Breast epithelium (tissue), 3 donors: ENCODE measurements at regions not wholly inside any gene's neighbourhood (a gene's known extent, or its start where the extent isn't known, plus 50 kb on each side); places are given as distances from the start of the nearest gene placed in this dataset.

ENCODE experiments used
- CTCF ChIP-seq, 3 donors: fragments of 450-650 bp; IDR thresholded peaks; one replicate each; pipeline ENCODE4 v1.5.1; 2016 to 2017; ENCODE audit warnings: antibody characterized with exemption in 3 of 3, mild to moderate bottlenecking in 3 of 3, moderate library complexity in 3 of 3
- POLR2A ChIP-seq: fragments of 450-650 bp; IDR thresholded peaks from one replicate; pipeline ENCODE4 v1.6.1; 2016; ENCODE audit warnings: antibody characterized with exemption, mild to moderate bottlenecking, moderate library complexity
- POLR2AphosphoS5 ChIP-seq, 3 donors: sonication (generic); formaldehyde crosslinking; IDR thresholded peaks; one replicate each; pipeline ENCODE4 v1.6.1; 2017; ENCODE audit warnings: antibody characterized with exemption in 3 of 3

- TF ChIP-seq CTCF (IDR thresholded peaks at IDR 0.05) (no peak), POLR2AphosphoS5 (IDR thresholded peaks at IDR 0.05) (no peak), POLR2A (no peak)
Measured at GRCh38 chr20:40519918-40520317, 169.1 kb downstream of the MAFB start.
